Neural progenitor cell (in vitro differentiated cells): ENCODE measurements at regions not wholly inside any gene's neighbourhood (a gene's known extent, or its start where the extent isn't known, plus 50 kb on each side); places are given as distances from the start of the nearest gene placed in this dataset.

Experiments used
- DNase-seq: peaks from one replicate; pipeline ENCODE4 v3.0.0-alpha.2; 2016; ENCODE audit warnings: low spot score
- H2AFZ ChIP-seq: fragments of 200-600 bp; sonication (generic); replicated peaks from 2 replicates; pipeline ENCODE4 v1.6.1; 2016; ENCODE audit warnings: antibody characterized with exemption
- H3F3A ChIP-seq: fragments of 200-600 bp; sonication (generic); 2 replicates; pipeline ENCODE4 v1.6.1; 2016; ENCODE audit warnings: antibody characterized with exemption, low read depth
- H3K27ac ChIP-seq: fragments of 200-600 bp; sonication (generic); 2 replicates; pipeline ENCODE4 v1.5.1; 2016; ENCODE audit warnings: mild to moderate bottlenecking
- H3K27me3 ChIP-seq: fragments of 200-600 bp; sonication (generic); 2 replicates; pipeline ENCODE4 v1.6.1; 2016; ENCODE audit warnings: mild to moderate bottlenecking, moderate library complexity
- H3K36me3 ChIP-seq: fragments of 200-600 bp; sonication (generic); 2 replicates; pipeline ENCODE4 v1.5.1; 2016
- H3K4me1 ChIP-seq: fragments of 200-600 bp; sonication (generic); 2 replicates; pipeline ENCODE4 v1.6.1; 2016; ENCODE audit warnings: mixed run types
- H3K4me2 ChIP-seq: fragments of 200-600 bp; sonication (generic); 2 replicates; pipeline ENCODE4 v1.6.1; 2016
- H3K4me3 ChIP-seq: fragments of 200-600 bp; sonication (generic); 2 replicates; pipeline ENCODE4 v1.5.1; 2016
- H3K79me2 ChIP-seq: fragments of 200-600 bp; sonication (generic); 2 replicates; pipeline ENCODE4 v1.6.1; 2016; ENCODE audit warnings: low read depth
- H3K9ac ChIP-seq: fragments of 200-600 bp; sonication (generic); 2 replicates; pipeline ENCODE4 v1.6.1; 2016
- H3K9me3 ChIP-seq: fragments of 200-600 bp; sonication (generic); 2 replicates; pipeline ENCODE4 v1.5.1; 2016; ENCODE audit warnings: low read depth
- H4K20me1 ChIP-seq: fragments of 200-600 bp; sonication (generic); 2 replicates; pipeline ENCODE4 v1.6.1; 2016; ENCODE audit warnings: low read depth
- H3K27ac Mint-ChIP-seq: 3 replicates; pipeline ENCODE4 v1.8.0; 2021; ENCODE audit warnings: mixed read lengths
- H3K27me3 Mint-ChIP-seq: 2 replicates; pipeline ENCODE4 v1.8.0; 2022; ENCODE audit warnings: low read depth, mild to moderate bottlenecking, inconsistent platforms, moderate library complexity, mixed read lengths; ENCODE audit not compliant: insufficient read depth
- H3K36me3 Mint-ChIP-seq: 3 replicates; pipeline ENCODE4 v1.8.0; 2021; ENCODE audit warnings: mixed read lengths
- H3K4me1 Mint-ChIP-seq: 3 replicates; pipeline ENCODE4 v1.8.0; 2021; ENCODE audit warnings: mixed read lengths
- H3K4me3 Mint-ChIP-seq: 3 replicates; pipeline ENCODE4 v1.8.0; 2021; ENCODE audit warnings: mild to moderate bottlenecking, moderate library complexity, mixed read lengths
- H3K9me3 Mint-ChIP-seq: 3 replicates; pipeline ENCODE4 v1.8.0; 2020; ENCODE audit warnings: mixed read lengths
- CTCF ChIP-seq: fragments of 200-600 bp; sonication (generic); IDR thresholded peaks from 2 replicates; pipeline ENCODE4 v1.5.1; 2017; ENCODE audit warnings: antibody characterized with exemption, mild to moderate bottlenecking
- EZH2 ChIP-seq: fragments of 200-600 bp; sonication (generic); IDR thresholded peaks from 2 replicates; pipeline ENCODE4 v1.6.1; 2017; ENCODE audit warnings: antibody characterized with exemption, mild to moderate bottlenecking, moderate library complexity
- EZH2phosphoT487 ChIP-seq: fragments of 200-600 bp; sonication (generic); IDR thresholded peaks from 2 replicates; pipeline ENCODE4 v1.6.1; 2017; ENCODE audit warnings: antibody characterized with exemption

GRCh38 chr2:190802626-190803209 lies 77.9 kb upstream of the GLS start:
- Histone ChIP-seq H3K27me3 (no peaks in the 10 kb centered on the region), H3K4me3 (no peak overlapping the region), H3K4me2 (no peak overlapping the region), H3K79me2 (no peaks in the 10 kb centered on the region), H3K9ac (no peak overlapping the region), H3K27ac (no peak overlapping the region), H2AFZ (no peak overlapping the region), H3K36me3 (no peaks in the 10 kb centered on the region), H3K4me1 (peaks cover 9% of the 10 kb centered on the region), H3K9me3 (no peaks in the 10 kb centered on the region), H4K20me1 (no peaks in the 10 kb centered on the region), H3F3A (peaks cover 5% of the 10 kb centered on the region)
- no peak overlapping the region for H3K27ac Mint-ChIP-seq
- no peaks in the 10 kb centered on the region for H3K27me3 Mint-ChIP-seq
- no peaks in the 10 kb centered on the region for H3K9me3 Mint-ChIP-seq
- peaks cover 6% of the 10 kb centered on the region for H3K4me1 Mint-ChIP-seq
- H3K4me3 Mint-ChIP-seq: no peak overlapping the region
- no peaks in the 10 kb centered on the region for H3K36me3 Mint-ChIP-seq
- DNase-seq: no peak
- TF ChIP-seq EZH2phosphoT487 (no peak), CTCF (no peak), EZH2 (no peak)

- Histone ChIP-seq H3K9me3 (no peaks in the 10 kb centered on the region), H2AFZ (peak overlapping the region; percentile 15), H3K27me3 (no peaks in the 10 kb centered on the region), H3K4me2 (no peak overlapping the region), H3K4me3 (no peak overlapping the region), H3K4me1 (peaks cover 9% of the 10 kb centered on the region), H3F3A (peaks cover 5% of the 10 kb centered on the region), H3K9ac (no peak overlapping the region), H3K36me3 (no peaks in the 10 kb centered on the region), H3K79me2 (no peaks in the 10 kb centered on the region), H4K20me1 (no peaks in the 10 kb centered on the region), H3K27ac (no peak overlapping the region)
- Mint-ChIP-seq H3K36me3 (no peaks in the 10 kb centered on the region), H3K4me1 (peaks cover 6% of the 10 kb centered on the region), H3K27ac (no peak overlapping the region), H3K27me3 (no peaks in the 10 kb centered on the region), H3K9me3 (no peaks in the 10 kb centered on the region), H3K4me3 (no peak overlapping the region)
- no peak for DNase-seq
- TF ChIP-seq EZH2phosphoT487 (no peak), CTCF (peak; percentile 61)
These were observed 76.3 kb upstream of the GLS start for GRCh38 chr2:190804182-190804795.

- Histone ChIP-seq H3K4me2 (no peak overlapping the region), H3K9ac (no peak overlapping the region), H3K36me3 (no peaks in the 10 kb centered on the region), H2AFZ (no peak overlapping the region), H3F3A (peaks cover 5% of the 10 kb centered on the region), H3K4me3 (no peak overlapping the region), H3K27me3 (no peaks in the 10 kb centered on the region), H3K4me1 (peaks cover 5% of the 10 kb centered on the region), H4K20me1 (no peaks in the 10 kb centered on the region), H3K27ac (no peak overlapping the region), H3K79me2 (no peaks in the 10 kb centered on the region), H3K9me3 (no peaks in the 10 kb centered on the region)
- no peak for TF ChIP-seq CTCF
- TF ChIP-seq EZH2phosphoT487: no peak
- TF ChIP-seq EZH2: no peak
- Mint-ChIP-seq H3K27ac (no peak overlapping the region), H3K4me3 (no peak overlapping the region), H3K4me1 (peaks cover 6% of the 10 kb centered on the region), H3K27me3 (no peaks in the 10 kb centered on the region), H3K9me3 (no peaks in the 10 kb centered on the region), H3K36me3 (no peaks in the 10 kb centered on the region)
- DNase-seq: no peak
These were observed 75.5 kb upstream of the GLS start for GRCh38 chr2:190805126-190805525.
